Adrenal gland (tissue), 5 donors: ENCODE measurements at regions not wholly inside any gene's neighbourhood (a gene's known extent, or its start where the extent isn't known, plus 50 kb on each side); places are given as distances from the start of the nearest gene placed in this dataset.

Experiments
- CTCF ChIP-seq, 6 experiments: fragments of 450-650 bp in 4 of 6; fragments of 200-600 bp in 2 of 6; sonication (generic) in 1 of 6; IDR thresholded peaks; 1 replicate in 5 of 6; 2 replicates in 1 of 6; pipeline versions ENCODE4 v1.5.1 to v1.8.0; 2016 to 2021; ENCODE audit warnings: antibody characterized with exemption in 6 of 6, mild to moderate bottlenecking in 2 of 6, moderate library complexity in 1 of 6
- POLR2A ChIP-seq, 2 donors: fragments of 450-650 bp; IDR thresholded peaks; one replicate each; pipeline ENCODE4 v1.6.1; 2017; ENCODE audit warnings: antibody characterized with exemption in 2 of 2, mild to moderate bottlenecking in 2 of 2, moderate library complexity in 1 of 2
- donor health status: DM: no; HTN: no; CAD: no.

- TF ChIP-seq CTCF (IDR thresholded peaks at IDR 0.05) (no peak), POLR2A (IDR thresholded peaks at IDR 0.05) (no peak)
These were observed 62.0 kb upstream of the FIBIN start for GRCh38 chr11:26931881-26932280.
